ENCODE measurements at regions not wholly inside any gene's neighbourhood (a gene's known extent, or its start where the extent isn't known, plus 50 kb on each side); places are given as distances from the start of the nearest gene placed in this dataset.

DNA sequence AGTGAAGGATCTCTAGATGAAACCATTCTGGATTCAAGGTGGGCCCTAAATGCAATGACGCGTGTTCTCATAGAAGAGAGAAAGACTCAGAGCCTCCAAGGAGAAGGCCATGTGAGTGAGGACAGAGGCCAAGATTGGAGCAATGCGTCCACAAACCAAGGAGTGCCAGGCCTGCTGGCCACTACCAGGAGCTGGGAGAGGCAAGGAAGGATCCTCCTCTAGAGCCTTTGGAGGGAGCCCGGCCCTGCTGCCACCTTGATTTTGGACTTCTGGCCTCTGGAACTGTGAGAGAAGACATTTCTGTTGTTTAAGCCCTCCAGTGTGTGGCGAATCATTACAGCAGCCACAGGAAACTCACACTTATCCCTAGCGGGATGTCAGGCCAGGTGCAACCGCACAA, 52.7 kb upstream of the SHANK2 start:
- no peak overlapping the region for H3K4me3 ChIP-seq (ENCODE audit: low read depth, low read length)
- no peak for DNase-seq (ENCODE audit: low read depth)
- no peak for TF ChIP-seq CTCF (IDR thresholded peaks at IDR 0.05; ENCODE audit: control insufficient read depth, extremely low read depth, insufficient read depth)

- TF ChIP-seq CTCF (IDR thresholded peaks at IDR 0.05; ENCODE audit: control insufficient read depth, extremely low read depth, insufficient read depth), result no peak
- H3K4me3 ChIP-seq (ENCODE audit: low read depth, low read length), result no peak overlapping the region
- DNase-seq (ENCODE audit: low read depth), result no peak
These were observed 52.1 kb upstream of the SHANK2 start for GRCh38 chr11:71304491-71304890.

DNA sequence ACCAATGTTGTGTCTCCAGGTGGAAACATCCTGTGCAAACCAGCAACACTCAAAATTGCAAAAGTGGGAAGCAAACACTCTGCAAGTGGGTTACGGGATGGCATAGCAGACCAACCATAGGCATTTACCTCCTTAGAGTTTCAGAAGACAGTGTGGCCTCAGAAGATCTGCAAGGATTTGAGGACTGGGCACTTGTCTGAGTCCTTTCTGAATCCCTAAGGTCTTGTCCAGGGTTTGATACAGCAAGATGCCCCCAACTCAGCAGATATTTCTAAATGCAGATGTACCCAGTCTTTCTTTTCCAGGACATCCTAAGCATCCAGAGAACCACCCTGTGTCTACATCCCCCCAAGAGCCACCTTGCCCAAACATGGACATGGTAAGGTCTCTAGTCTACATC, 51.7 kb upstream of the SHANK2 start:
- H3K4me3 ChIP-seq (ENCODE audit: low read depth, low read length), result no peak overlapping the region
- TF ChIP-seq CTCF (IDR thresholded peaks at IDR 0.05; ENCODE audit: control insufficient read depth, extremely low read depth, insufficient read depth), result no peak
- DNase-seq (ENCODE audit: low read depth), result no peak

GRCh38 chr11:71302911-71303310, 50.5 kb upstream of the SHANK2 start:
- TF ChIP-seq CTCF (IDR thresholded peaks at IDR 0.05; ENCODE audit: control insufficient read depth, extremely low read depth, insufficient read depth), result no peak
- no peak overlapping the region for H3K4me3 ChIP-seq (ENCODE audit: low read depth, low read length)
- DNase-seq (ENCODE audit: low read depth), result no peak

DNA sequence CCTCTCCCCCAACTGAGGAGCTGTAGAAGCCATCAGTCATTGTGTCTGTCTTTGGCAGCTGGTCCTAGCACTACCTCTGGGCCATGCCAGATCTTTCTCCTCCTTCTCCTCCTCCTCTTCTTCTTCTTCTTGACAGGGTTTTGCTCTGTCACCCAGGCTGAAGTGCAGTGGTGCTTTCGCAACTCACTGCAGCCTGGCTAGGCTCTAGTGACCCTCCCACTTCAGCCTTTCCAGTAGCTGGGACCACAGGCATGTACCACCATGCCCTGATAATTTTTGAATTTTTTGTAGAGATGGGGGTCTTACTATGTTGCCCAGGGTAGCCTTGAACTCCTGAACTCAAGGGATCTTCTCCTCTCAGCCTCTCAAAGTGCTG, 50.1 kb upstream of the SHANK2 start:
- TF ChIP-seq CTCF (IDR thresholded peaks at IDR 0.05; ENCODE audit: control insufficient read depth, extremely low read depth, insufficient read depth), result no peak
- no peak for DNase-seq (ENCODE audit: low read depth)
- H3K4me3 ChIP-seq (ENCODE audit: low read depth, low read length), result no peak overlapping the region
